Stimulated activated CD4-positive, alpha-beta T cell treated with anti-CD3 and anti-CD28 coated beads, TNF-alpha, amount 100 ng/mL, for 24 hours (primary cell): ENCODE measurements at regions not wholly inside any gene's neighbourhood (a gene's known extent, or its start where the extent isn't known, plus 50 kb on each side); places are given as distances from the start of the nearest gene placed in this dataset.

ENCODE experiments used
- DNase-seq, 3 experiments: peaks; one replicate each; pipeline ENCODE4 v3.0.0-alpha.2; 2020; ENCODE audit warnings: low read depth in 3 of 3

GRCh38 chr10:7478727-7479457 is 68.1 kb upstream of the SFMBT2 start:
- DNase-seq: no peak

GRCh38 chr10:7477538-7478334 is 66.9 kb upstream of the SFMBT2 start:
- no peak for DNase-seq

- no peak for DNase-seq
Observed at GRCh38 chr10:7475939-7476338, 65.1 kb upstream of the SFMBT2 start.

GRCh38 chr10:7475046-7475911 is 64.4 kb upstream of the SFMBT2 start:
- no peak for DNase-seq

DNA sequence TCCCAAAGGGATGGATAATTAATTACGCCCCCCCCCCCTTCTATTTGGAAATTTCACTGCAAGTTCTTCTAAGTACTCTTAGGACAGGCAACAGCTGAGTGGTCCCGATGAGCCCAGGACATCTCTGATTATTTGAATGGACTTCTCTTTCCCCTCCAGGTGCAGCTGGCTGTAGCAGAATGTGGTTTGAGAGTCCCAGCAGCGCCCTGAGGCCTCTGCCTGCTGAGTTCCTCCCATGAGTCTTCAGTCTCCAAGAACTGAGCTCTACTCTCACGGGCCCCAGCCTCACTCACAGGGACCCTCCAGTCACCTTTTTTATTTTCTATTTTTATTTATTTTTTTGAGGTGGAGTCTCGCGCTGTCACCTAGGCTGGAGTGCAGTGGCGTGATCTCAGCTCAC is 63.6 kb upstream of the SFMBT2 start:
- no peak for DNase-seq

GRCh38 chr10:7473474-7473873 is 62.6 kb upstream of the SFMBT2 start:
- no peak for DNase-seq

DNA sequence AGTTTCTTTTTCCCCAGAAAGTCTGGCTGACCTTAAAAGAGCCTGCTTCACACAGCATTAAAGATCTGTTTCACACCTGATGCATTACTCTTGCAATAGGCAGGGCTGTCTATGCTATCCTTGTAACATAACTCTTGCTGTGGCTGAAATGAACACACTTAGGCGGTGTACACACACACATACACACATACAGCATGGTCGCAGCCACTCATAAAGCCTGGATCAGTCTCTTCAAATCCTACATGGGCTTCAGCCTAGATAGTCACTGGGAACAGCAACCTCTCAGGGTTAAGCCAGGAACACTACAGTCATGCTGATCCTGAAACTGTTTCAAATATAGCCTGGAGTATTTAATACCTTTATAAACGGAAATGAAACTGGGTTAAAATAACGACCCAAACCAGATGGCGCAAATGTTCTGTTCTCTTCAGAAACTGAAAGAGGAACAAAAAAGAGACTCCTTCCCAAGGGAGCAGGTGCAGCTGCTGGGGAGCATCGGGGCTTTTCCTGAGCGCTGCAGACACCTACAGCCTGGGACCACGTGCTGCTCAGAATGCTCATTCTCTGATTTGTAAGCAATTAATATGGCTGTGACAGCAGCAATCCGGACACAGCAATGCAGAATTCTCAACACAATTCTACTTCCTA is 61.0 kb upstream of the SFMBT2 start:
- no peak for DNase-seq

DNA sequence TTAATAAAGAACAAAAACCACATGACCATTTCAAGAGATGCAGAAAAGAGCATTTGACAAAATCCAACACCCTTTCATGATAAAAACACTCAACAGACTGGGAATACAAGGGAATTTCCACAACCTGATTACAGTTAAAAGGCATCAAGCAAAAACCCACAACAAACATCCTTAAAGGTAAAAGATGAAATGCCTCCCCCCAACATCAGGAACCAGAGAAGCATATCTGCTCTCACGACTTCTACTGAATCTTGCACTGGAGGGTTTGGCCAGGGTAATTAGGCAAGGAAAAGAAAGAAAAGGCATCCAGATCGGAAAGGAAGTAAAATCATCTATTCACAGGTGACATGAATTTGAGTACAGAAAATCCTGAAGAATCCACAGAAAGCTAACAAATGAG is 59.5 kb upstream of the SFMBT2 start:
- no peak for DNase-seq

DNA sequence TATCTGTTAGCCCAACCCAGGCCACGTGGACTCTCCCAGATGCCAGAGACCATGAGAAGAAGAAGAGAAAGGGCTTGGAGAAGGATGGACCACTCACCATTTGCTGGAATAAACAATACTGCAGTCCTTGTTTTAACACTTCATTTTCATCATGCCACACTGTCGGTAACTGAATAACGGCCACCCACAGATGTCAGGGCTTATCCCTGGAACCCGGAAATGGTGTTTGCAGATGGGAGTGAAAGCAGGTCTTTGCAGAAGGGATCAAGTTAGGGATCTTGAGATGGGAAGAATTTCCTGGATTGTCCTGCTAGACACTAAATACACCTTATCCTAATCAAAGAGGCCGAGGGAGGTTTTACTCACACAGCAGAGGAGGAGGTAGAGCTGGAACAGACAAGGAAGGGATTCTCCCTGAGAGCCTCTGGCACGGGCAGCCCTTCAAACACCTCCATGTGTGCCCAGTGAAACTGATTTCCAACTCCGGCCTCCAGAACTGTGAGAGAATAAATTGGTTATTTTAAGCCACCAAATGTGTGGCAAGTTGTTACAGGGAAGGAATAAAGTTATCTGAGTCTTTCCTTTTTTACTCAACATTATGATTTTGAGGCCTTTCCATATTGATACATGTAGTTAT is 56.3 kb upstream of the SFMBT2 start:
- no peak for DNase-seq

- no peak for DNase-seq
Observed at GRCh38 chr10:7464691-7465090, 53.9 kb upstream of the SFMBT2 start.
